H1 (cell line): ENCODE measurements at regions not wholly inside any gene's neighbourhood (a gene's known extent, or its start where the extent isn't known, plus 50 kb on each side); places are given as distances from the start of the nearest gene placed in this dataset.
"Not testable (repeated sequence)": the region's sequence is repeated elsewhere in the genome, so short reads cannot be mapped to it uniquely, and the experiment has no call there.

Source experiments
- CTCF ChIA-PET: fragments of 300-600 bp; sonication (Branson Sonifier 250); formaldehyde crosslinking; loops from one replicate; lab custom pipeline; 2021; ENCODE audit not compliant: partially characterized antibody; lab: Charles Lee
- POLR2A ChIA-PET: fragments of 300-600 bp; sonication (Branson Sonifier 250); formaldehyde crosslinking; loops from one replicate; lab custom pipeline; 2021; ENCODE audit warnings: inconsistent platforms; ENCODE audit not compliant: partially characterized antibody; lab: Charles Lee
- DNase-seq, 2 experiments: peaks; one replicate each; pipeline versions ENCODE4 v3.0.0 to v3.0.0-alpha.2; 2010 to 2022; ENCODE audit warnings: low spot score in 2 of 2, low read depth in 1 of 2, mixed read lengths in 1 of 2
- FAIRE-seq: peaks from 2 replicates; lab custom pipeline; 2011; peaks lifted over from hg19 to GRCh38; lab: Jason Lieb, UNC
- H2AFZ ChIP-seq: 2 replicates; pipeline ENCODE4 v1.8.1; 2012; ENCODE audit warnings: low read length, inconsistent platforms
- H2AK5ac ChIP-seq: 2 replicates; pipeline ENCODE4 v1.6.1; 2013; ENCODE audit warnings: low read depth, low read length
- H2BK120ac ChIP-seq: replicated peaks from 2 replicates; pipeline ENCODE3; 2013; ENCODE audit warnings: low read depth, low read length, inconsistent platforms
- H2BK12ac ChIP-seq: 2 replicates; pipeline ENCODE4 v1.6.1; 2013; ENCODE audit warnings: low read depth, low read length
- H2BK15ac ChIP-seq: 2 replicates; pipeline ENCODE4 v1.6.1; 2013; ENCODE audit warnings: low read length
- H2BK20ac ChIP-seq: 2 replicates; pipeline ENCODE4 v1.6.1; 2013; ENCODE audit warnings: low read length
- H2BK5ac ChIP-seq: 2 replicates; pipeline ENCODE4 v1.6.1; 2013; ENCODE audit warnings: low read depth, low read length
- H3K14ac ChIP-seq: 2 replicates; pipeline ENCODE4 v1.6.1; 2013; ENCODE audit warnings: inconsistent platforms; ENCODE audit not compliant: insufficient read length
- H3K18ac ChIP-seq: 2 replicates; pipeline ENCODE4 v1.6.1; 2013; ENCODE audit warnings: low read length; ENCODE audit errors: extremely low read depth
- H3K23ac ChIP-seq: 2 replicates; pipeline ENCODE4 v1.6.1; 2013; ENCODE audit warnings: inconsistent platforms; ENCODE audit not compliant: insufficient read length
- H3K23me2 ChIP-seq: 2 replicates; pipeline ENCODE4 v1.6.1; 2013; ENCODE audit warnings: low read depth, low read length
- H3K27ac ChIP-seq: 2 replicates; pipeline ENCODE4 v1.6.1; 2011; ENCODE audit warnings: low read depth, low read length, inconsistent platforms
- H3K27me3 ChIP-seq, 4 experiments: replicated peaks in 1 of 4; 1 replicate in 1 of 4; 2 replicates in 3 of 4; pipeline versions ENCODE4 v1.6.1 to v1.8.1; 2011 to 2013; ENCODE audit warnings: low read length in 3 of 4, mild to moderate bottlenecking in 3 of 4, inconsistent platforms in 2 of 4, mixed read lengths in 2 of 4, moderate library complexity in 1 of 4; ENCODE audit not compliant: control insufficient read depth in 3 of 4, insufficient read depth in 3 of 4; ENCODE audit errors: extremely low read depth in 1 of 4
- H3K36me3 ChIP-seq, 4 experiments: 2 replicates each; pipeline versions ENCODE4 v1.6.1 to v1.8.1; 2011 to 2013; ENCODE audit warnings: mild to moderate bottlenecking in 4 of 4, low read length in 3 of 4, moderate library complexity in 2 of 4, control low read depth in 1 of 4, inconsistent platforms in 1 of 4; ENCODE audit not compliant: insufficient read depth in 4 of 4, control insufficient read depth in 2 of 4
- H3K4ac ChIP-seq: replicated peaks from 2 replicates; pipeline ENCODE3; 2013; ENCODE audit warnings: low read length, low read depth, mixed read lengths, inconsistent platforms; ENCODE audit not compliant: insufficient read length
- H3K4me1 ChIP-seq, 4 experiments: replicated peaks in 1 of 4; 1 replicate in 1 of 4; 2 replicates in 3 of 4; pipeline versions ENCODE4 v1.6.1 to v1.8.1; 2011 to 2013; ENCODE audit warnings: low read length in 3 of 4, inconsistent platforms in 2 of 4, mixed read lengths in 1 of 4; ENCODE audit not compliant: insufficient read depth in 4 of 4, control insufficient read depth in 3 of 4
- H3K4me2 ChIP-seq, 2 experiments: 2 replicates each; pipeline versions ENCODE4 v1.6.1 to v1.8.1; 2011 to 2013; ENCODE audit warnings: low read depth in 2 of 2, low read length in 2 of 2, control low read depth in 1 of 2, inconsistent platforms in 1 of 2, mild to moderate bottlenecking in 1 of 2; ENCODE audit not compliant: insufficient read depth in 1 of 2
- H3K4me3 ChIP-seq, 4 experiments: fragments of 200-600, 300-600 bp in 1 of 4; sonication (generic), shearing (Covaris generic), sonication (Bioruptor Twin) in 1 of 4; 2 replicates each; pipeline versions ENCODE4 v1.5.1 to v1.8.1; 2011 to 2016; ENCODE audit warnings: low read length in 4 of 4, low read depth in 3 of 4, control low read depth in 2 of 4, inconsistent platforms in 2 of 4, mild to moderate bottlenecking in 2 of 4, mixed read lengths in 1 of 4, moderate library complexity in 1 of 4; ENCODE audit not compliant: insufficient read depth in 2 of 4; ENCODE audit errors: extremely low read depth in 1 of 4
- H3K56ac ChIP-seq: replicated peaks from 2 replicates; pipeline ENCODE3; 2013; ENCODE audit warnings: low read depth, mild to moderate bottlenecking, mixed read lengths, low read length, inconsistent platforms; ENCODE audit not compliant: insufficient read length
- H3K79me1 ChIP-seq: 2 replicates; pipeline ENCODE4 v1.6.1; 2013; ENCODE audit warnings: low read depth, low read length, control low read depth
- H3K79me2 ChIP-seq, 2 experiments: 2 replicates each; pipeline versions ENCODE4 v1.6.1 to v1.8.1; 2012 to 2013; ENCODE audit warnings: low read length in 2 of 2, mild to moderate bottlenecking in 2 of 2, inconsistent platforms in 1 of 2; ENCODE audit not compliant: insufficient read depth in 2 of 2, control insufficient read depth in 1 of 2
- H3K9ac ChIP-seq, 4 experiments: replicated peaks in 1 of 4; 1 replicate in 1 of 4; 2 replicates in 3 of 4; pipeline versions ENCODE4 v1.6.1 to v1.8.1; 2011 to 2013; ENCODE audit warnings: low read depth in 3 of 4, low read length in 3 of 4, control low read depth in 2 of 4, mild to moderate bottlenecking in 2 of 4, moderate library complexity in 2 of 4, inconsistent platforms in 1 of 4; ENCODE audit errors: extremely low read depth in 1 of 4
- H3K9me3 ChIP-seq, 2 experiments: 2 replicates each; pipeline versions ENCODE4 v1.6.1 to v1.8.1; 2012 to 2013; ENCODE audit warnings: mild to moderate bottlenecking in 2 of 2, moderate library complexity in 2 of 2, control low read depth in 1 of 2, inconsistent platforms in 1 of 2, low read depth in 1 of 2, low read length in 1 of 2, mixed read lengths in 1 of 2; ENCODE audit not compliant: insufficient read depth in 2 of 2
- H4K20me1 ChIP-seq, 2 experiments: replicated peaks in 1 of 2; 2 replicates each; pipeline versions ENCODE3 to v1.8.1; 2011 to 2013; ENCODE audit warnings: inconsistent platforms in 2 of 2, low read length in 2 of 2, mild to moderate bottlenecking in 1 of 2; ENCODE audit not compliant: insufficient read depth in 2 of 2, control insufficient read depth in 1 of 2
- H4K5ac ChIP-seq: 2 replicates; pipeline ENCODE4 v1.6.1; 2013; ENCODE audit warnings: low read length, low read depth, mixed read lengths, inconsistent platforms; ENCODE audit not compliant: insufficient read length
- H4K8ac ChIP-seq: 2 replicates; pipeline ENCODE4 v1.8.0; 2013; ENCODE audit warnings: mild to moderate bottlenecking, moderate library complexity, low read length, inconsistent platforms; ENCODE audit not compliant: insufficient read depth; ENCODE audit errors: extremely low read depth
- H4K91ac ChIP-seq: replicated peaks from 2 replicates; pipeline ENCODE3; 2013; ENCODE audit warnings: low read length, mixed read lengths, inconsistent platforms; ENCODE audit not compliant: insufficient read length
- WGBS, 2 experiments: shearing (Covaris generic) in 1 of 2; methylation state at CpG; one replicate each; pipeline versions ENCODE4 v1.1.6 to v1.1.7; 2013 to 2015; ENCODE audit warnings: low lambda C conversion rate in 2 of 2, mixed read lengths in 2 of 2, inconsistent platforms in 1 of 2, low coverage in 1 of 2, missing lambda C conversion rate in 1 of 2; ENCODE audit not compliant: insufficient replicate concordance in 2 of 2, insufficient coverage in 1 of 2, insufficient read length in 1 of 2; ENCODE audit errors: extremely low coverage in 1 of 2, missing lambda C conversion rate in 1 of 2; 5-methylcytosine and 5-hydroxymethylcytosine counted together

GRCh38 chr1:233824179-233824578 lies 80.3 kb upstream of the SLC35F3 start:
- H4K8ac ChIP-seq, DNase-seq, H2BK5ac ChIP-seq, H2AK5ac ChIP-seq, H3K9ac ChIP-seq, H3K23ac ChIP-seq, H3K27ac ChIP-seq, H3K4me2 ChIP-seq, H2BK120ac ChIP-seq, H4K5ac ChIP-seq, H3K23me2 ChIP-seq, H3K14ac ChIP-seq, H3K79me1 ChIP-seq, H3K36me3 ChIP-seq, FAIRE-seq, H3K9me3 ChIP-seq, H2BK15ac ChIP-seq, POLR2A ChIA-PET, H3K18ac ChIP-seq, H4K20me1 ChIP-seq, H3K4me3 ChIP-seq, H3K4me1 ChIP-seq, H2BK20ac ChIP-seq, H3K27me3 ChIP-seq, H4K91ac ChIP-seq, H2BK12ac ChIP-seq, H3K4ac ChIP-seq, H3K79me2 ChIP-seq, H2AFZ ChIP-seq, H3K56ac ChIP-seq: not testable (repeated sequence)
- WGBS, 2 experiments, result 93% methylated on average over 2 of the region's 2 CpGs; no CpG with 5 or more reads in 1 of the 2 experiments
- CTCF ChIA-PET, result interaction anchor here (1.3 kb wide), 1 partner anchor 301 kb away, joined by 3 read pairs; no protein-coding TSS in a partner anchor

- H3K27ac ChIP-seq, H3K36me3 ChIP-seq, FAIRE-seq, H2BK15ac ChIP-seq, H3K79me1 ChIP-seq, CTCF ChIA-PET, H3K4me1 ChIP-seq, H2BK5ac ChIP-seq, H2BK12ac ChIP-seq, H2AFZ ChIP-seq, H2AK5ac ChIP-seq, H3K18ac ChIP-seq, H4K20me1 ChIP-seq, H3K4me3 ChIP-seq, H3K9ac ChIP-seq, H4K5ac ChIP-seq, H3K79me2 ChIP-seq, H3K4me2 ChIP-seq, H4K91ac ChIP-seq, DNase-seq, POLR2A ChIA-PET, H3K23me2 ChIP-seq, H3K23ac ChIP-seq, H2BK20ac ChIP-seq, H2BK120ac ChIP-seq, H3K56ac ChIP-seq, H3K9me3 ChIP-seq, H4K8ac ChIP-seq, H3K27me3 ChIP-seq, H3K4ac ChIP-seq, H3K14ac ChIP-seq: not testable (repeated sequence)
- 100% methylated on average over 2 of the region's 2 CpGs; no CpG with 5 or more reads in 1 of the 2 experiments for WGBS, 2 experiments
Observed at GRCh38 chr1:233827937-233828336, 76.5 kb upstream of the SLC35F3 start.
